HepG2 (cell line): ENCODE measurements at regions not wholly inside any gene's neighbourhood (a gene's known extent, or its start where the extent isn't known, plus 50 kb on each side); places are given as distances from the start of the nearest gene placed in this dataset.

Experiments used
- ATAC-seq: fragments of 200-7000 bp; cut with Tn5 transposase; 3 replicates; pipeline ENCODE4 v1.9.1; 2020; ENCODE audit warnings: mild to moderate bottlenecking, moderate library complexity
- BruUV-seq: library from RNA; stranded (reverse); fragments of 400-500 nt; replicated peaks from 2 replicates; lab custom pipeline; 2021; lab: Mats Ljungman, UMichigan
- CTCF ChIA-PET: fragments of 300-600 bp; formaldehyde crosslinking; extraction: SDS; loops from one replicate; lab custom pipeline; 2021; ENCODE audit warnings: low total read pairs, inconsistent platforms, low intra/inter-chr PET ratio; lab: Yijun Ruan, JAX
- POLR2A ChIA-PET: fragments of 350-600 bp; sonication (Branson Sonifier 250); formaldehyde crosslinking; loops from one replicate; lab custom pipeline; 2020; ENCODE audit warnings: antibody characterized with exemption, inconsistent platforms; lab: Yijun Ruan, JAX
- DNase-seq: peaks from one replicate; pipeline ENCODE4 v3.0.0-alpha.2; 2015; ENCODE audit warnings: low spot score
- FAIRE-seq: peaks from 3 replicates; lab custom pipeline; 2011; peaks lifted over from hg19 to GRCh38; lab: Jason Lieb, UNC
- H2AFZ ChIP-seq: one replicate; pipeline ENCODE4 v1.6.1; 2011; ENCODE audit warnings: low read length, inconsistent platforms
- H3K27ac ChIP-seq: fragments of 300-600 bp; 3 replicates; pipeline ENCODE4 v1.8.0; 2011; ENCODE audit warnings: mixed run types, mild to moderate bottlenecking, mixed read lengths, low read length, inconsistent platforms; ENCODE audit not compliant: insufficient read depth; ENCODE audit errors: extremely low read length
- H3K27me3 ChIP-seq, 2 experiments: fragments of 200-600 bp in 1 of 2; 2 replicates in 1 of 2; 3 replicates in 1 of 2; pipeline versions ENCODE4 v1.6.0 to v1.8.0; 2011; ENCODE audit warnings: low read length in 2 of 2, mild to moderate bottlenecking in 2 of 2, moderate library complexity in 2 of 2, inconsistent platforms in 1 of 2; ENCODE audit not compliant: insufficient read depth in 2 of 2, control insufficient read depth in 1 of 2
- H3K36me3 ChIP-seq, 2 experiments: fragments of 200-600 bp in 1 of 2; replicated peaks in 1 of 2; 2 replicates in 1 of 2; 3 replicates in 1 of 2; pipeline versions ENCODE4 v1.5.1 to v1.8.0; 2011; ENCODE audit warnings: low read length in 2 of 2, inconsistent platforms in 1 of 2; ENCODE audit not compliant: insufficient read depth in 2 of 2, control insufficient read depth in 1 of 2
- H3K4me1 ChIP-seq: 2 replicates; pipeline ENCODE4 v1.5.1; 2012; ENCODE audit warnings: low read length, inconsistent platforms; ENCODE audit not compliant: insufficient read depth
- H3K4me2 ChIP-seq: 2 replicates; pipeline ENCODE4 v1.6.0; 2011; ENCODE audit warnings: low read depth, low read length, inconsistent platforms
- H3K4me3 ChIP-seq, 3 experiments: fragments of 200-600 bp in 1 of 3; sonication (generic), shearing (Covaris generic) in 1 of 3; replicated peaks in 1 of 3; 2 replicates each; pipeline ENCODE4 v1.5.1; 2011 to 2016; ENCODE audit warnings: low read length in 3 of 3, inconsistent platforms in 2 of 3, low read depth in 2 of 3, mild to moderate bottlenecking in 2 of 3, control low read depth in 1 of 3, mixed read lengths in 1 of 3; ENCODE audit not compliant: insufficient read depth in 1 of 3
- H3K79me2 ChIP-seq: one replicate; pipeline ENCODE4 v1.6.1; 2011; ENCODE audit warnings: low read length, inconsistent platforms; ENCODE audit not compliant: insufficient read depth
- H3K9ac ChIP-seq: 2 replicates; pipeline ENCODE4 v1.6.0; 2011; ENCODE audit warnings: mild to moderate bottlenecking, low read depth, low read length, inconsistent platforms; ENCODE audit not compliant: insufficient read depth
- H3K9me3 ChIP-seq: 2 replicates; pipeline ENCODE4 v1.5.1; 2012; ENCODE audit warnings: mild to moderate bottlenecking, low read length
- H4K20me1 ChIP-seq: 2 replicates; pipeline ENCODE4 v1.6.0; 2011; ENCODE audit warnings: inconsistent platforms, mild to moderate bottlenecking, low read length, moderate library complexity; ENCODE audit not compliant: insufficient read depth
- ASH2L ChIP-seq: fragments of 300-600, 200-600 bp; sonication (generic); IDR thresholded peaks from 2 replicates; pipeline ENCODE4 v1.7.0; 2017; ENCODE audit warnings: low read depth, mild to moderate bottlenecking, moderate library complexity, mixed read lengths, low read length; ENCODE audit not compliant: insufficient read length
- HNF4G ChIP-seq, 2 experiments: sonication (generic) in 1 of 2; formaldehyde crosslinking in 1 of 2; IDR thresholded peaks; 2 replicates each; pipeline versions ENCODE4 v1.4.0 to v1.6.1; 2011 to 2020; ENCODE audit warnings: borderline replicate concordance in 2 of 2, low read depth in 2 of 2, mild to moderate bottlenecking in 2 of 2, low read length in 1 of 2, missing genetic modification reagents in 1 of 2, moderate library complexity in 1 of 2
- JDP2 ChIP-seq: sonication (generic); formaldehyde crosslinking; IDR thresholded peaks from 2 replicates; pipeline ENCODE4 v1.8.1; 2022; ENCODE audit warnings: missing genetic modification reagents, borderline replicate concordance
- MXD4 ChIP-seq: IDR thresholded peaks from 2 replicates; pipeline ENCODE4 v1.6.1; 2016; ENCODE audit warnings: mild to moderate bottlenecking, missing biosample characterization, missing genetic modification reagents
- PLSCR1 ChIP-seq: sonication (generic); formaldehyde crosslinking; IDR thresholded peaks from 2 replicates; pipeline ENCODE4 v1.5.0; 2020; ENCODE audit warnings: missing genetic modification reagents, mild to moderate bottlenecking, borderline replicate concordance
- SMAD9 ChIP-seq: sonication (generic); formaldehyde crosslinking; IDR thresholded peaks from 2 replicates; pipeline ENCODE4 v1.5.1; 2020; ENCODE audit warnings: mild to moderate bottlenecking, missing genetic modification reagents
- ZEB1 ChIP-seq: IDR thresholded peaks from 2 replicates; pipeline ENCODE4 v1.6.1; 2012; ENCODE audit warnings: mild to moderate bottlenecking, low read depth, inconsistent platforms; ENCODE audit not compliant: insufficient replicate concordance
- ZFP1 ChIP-seq: IDR thresholded peaks from 2 replicates; pipeline ENCODE4 v1.6.1; 2016
- ZNF263 ChIP-seq: sonication (generic); formaldehyde crosslinking; IDR thresholded peaks from 2 replicates; pipeline ENCODE4 v1.4.0; 2020; ENCODE audit warnings: missing genetic modification reagents
- ZNF337 ChIP-seq: sonication (generic); formaldehyde crosslinking; IDR thresholded peaks from 2 replicates; pipeline ENCODE4 v1.5.1; 2020; ENCODE audit warnings: missing genetic modification reagents, low read depth, mild to moderate bottlenecking, borderline replicate concordance
- ZNF879 ChIP-seq: sonication (generic); formaldehyde crosslinking; IDR thresholded peaks from 2 replicates; pipeline ENCODE4 v1.8.1; 2023; ENCODE audit warnings: missing genetic modification reagents
- WGBS: methylation state at CpG from one replicate; pipeline ENCODE4 v1.1.6; 2017; ENCODE audit warnings: low lambda C conversion rate; 5-methylcytosine and 5-hydroxymethylcytosine counted together
- in situ Hi-C: cut with HindIII; loops from 2 replicates; pipeline ENCODE4 v1.10.0; 2017; ENCODE audit warnings: low pct_unique_long_range_greater_than_20kb; ENCODE audit not compliant: extremely low pct_ligation_motif_present
- intact Hi-C: fragments of 100-400 bp; cut with micrococcal nuclease; formaldehyde crosslinking; loops from one replicate; pipeline ENCODE4 v1.10.0; 2022; ENCODE audit not compliant: unreplicated experiment

- CTCF ChIA-PET, result no interaction called here
- H3K9me3 ChIP-seq, result no peaks in the 10 kb centered on the region
- peaks cover 0 to 3% of the 10 kb centered on the region in 2 experiments; a peak in 1 of 5 replicates for H3K27me3 ChIP-seq
- no peak overlapping the region for H3K4me3 ChIP-seq
- WGBS, result 75% methylated on average over 2 of the region's 3 CpGs
- intact Hi-C loops (loop anchor here (2.0 kb wide), 1 partner anchor 56 kb away; no protein-coding TSS in a partner anchor), in situ Hi-C loops (no loop called here)
- no peak overlapping the region for H3K9ac ChIP-seq
- H4K20me1 ChIP-seq, result no peaks in the 10 kb centered on the region
- H3K4me2 ChIP-seq, result peak overlapping the region; percentile 90; the same call in 1 of the 2 replicates
- H3K36me3 ChIP-seq, result no peaks in the 10 kb centered on the region
- H3K27ac ChIP-seq, result no peak overlapping the region
- no peak; the same call in 2 of the 3 replicates for ATAC-seq
- no peak for FAIRE-seq
- no peaks in the 10 kb centered on the region for H3K79me2 ChIP-seq
- TF ChIP-seq ZFP1 (CRISPR knock-in tag) (no peak), ZNF263 (no peak), PLSCR1 (CRISPR knock-in tag) (no peak), SMAD9 (CRISPR knock-in tag) (no peak), ZEB1 (no peak), MXD4 (CRISPR knock-in tag) (no peak), ASH2L (no peak), ZNF879 (CRISPR knock-in tag) (no peak), HNF4G (IDR thresholded peaks at IDR 0.05; ENCODE audit: borderline replicate concordance, low read depth, low read length) (no peak), HNF4G (CRISPR knock-in tag; IDR thresholded peaks at IDR 0.05; ENCODE audit: borderline replicate concordance, low read depth) (no peak), ZNF337 (CRISPR knock-in tag) (no peak), JDP2 (CRISPR knock-in tag) (no peak)
- BruUV-seq, result no TSS peak
- POLR2A ChIA-PET, result interaction anchor here (0.9 to 2.8 kb wide), 4 partner anchors 22 to 60 kb away, joined by 4 to 15 read pairs (median 8); no protein-coding TSS in a partner anchor
- peaks cover 21% of the 10 kb centered on the region for H3K4me1 ChIP-seq
- no peak overlapping the region for H2AFZ ChIP-seq
- no peak for DNase-seq
These were observed 89.7 kb upstream of the KLF13 start for GRCh38 chr15:31237043-31237324.
